ENCODE measurements at regions not wholly inside any gene's neighbourhood (a gene's known extent, or its start where the extent isn't known, plus 50 kb on each side); places are given as distances from the start of the nearest gene placed in this dataset.

DNA sequence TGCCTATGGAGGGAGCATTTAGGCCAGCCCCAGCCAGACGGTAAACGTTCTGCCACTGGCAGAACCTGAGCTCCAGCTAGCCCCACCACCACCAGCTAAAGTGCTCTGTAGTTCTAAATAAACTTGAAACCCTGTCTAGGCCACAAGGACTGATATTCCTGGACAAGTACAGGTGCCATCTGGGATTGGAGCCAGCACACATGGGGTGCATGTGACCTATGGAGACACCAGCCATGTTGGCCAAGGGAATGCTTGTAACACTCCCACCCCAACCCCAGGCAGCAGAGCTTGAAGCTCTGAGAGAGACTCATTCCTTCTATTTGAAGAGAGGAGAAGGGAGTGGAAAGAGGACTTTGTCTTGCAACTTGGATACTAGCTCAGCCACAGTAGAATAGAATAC lies 284.5 kb upstream of the DCBLD2 start:
- H3K36me3 ChIP-seq (ENCODE audit: control insufficient read depth in 2 of 2, extremely low read depth in 1 of 2, insufficient read depth in 1 of 2, low read length in 1 of 2): no peaks in the 10 kb centered on the region
- no peaks in the 10 kb centered on the region for H3K4me1 Mint-ChIP-seq
- H3K4me1 ChIP-seq (ENCODE audit: control insufficient read depth in 1 of 2, extremely low read depth in 1 of 2, insufficient read depth in 2 of 2, low read length in 2 of 2): no peaks in the 10 kb centered on the region
- 100% methylated on average over 1 of the region's 2 CpGs for WGBS (ENCODE audit: insufficient coverage)
- POLR2A ChIA-PET: no interaction called here
- no peak overlapping the region for H3K4me3 ChIP-seq (ENCODE audit: control insufficient read depth in 1 of 2, extremely low read depth in 1 of 2, low read length in 1 of 2)
- no peaks in the 10 kb centered on the region for H3K9me3 ChIP-seq
- H3K9me3 Mint-ChIP-seq: peaks cover 0 to 6% (median 0%) of the 10 kb centered on the region in 3 donors
- no peak for DNase-seq
- H3K27me3 Mint-ChIP-seq: peaks cover 0 to 4% of the 10 kb centered on the region in 2 donors
- no peak overlapping the region for H3K4me3 Mint-ChIP-seq
- CTCF ChIA-PET: interaction anchor here in 1 of 2 donors (0.5 to 0.7 kb wide), 2 partner anchors 23 to 145 kb away, joined by 3 to 4 read pairs; no protein-coding TSS in a partner anchor
- H3K36me3 Mint-ChIP-seq: no peaks in the 10 kb centered on the region
- H3K27ac Mint-ChIP-seq: no peak overlapping the region
- no peaks in the 10 kb centered on the region for H3K27me3 ChIP-seq (replicated peaks in 1 of 2; ENCODE audit: control insufficient read depth in 2 of 2, extremely low read depth in 1 of 2, insufficient read depth in 2 of 2, low read length in 1 of 2)
- no peak overlapping the region for H3K27ac ChIP-seq (ENCODE audit: low read length)
- no peak for ATAC-seq (replicated peaks in 1 of 4)

DNA sequence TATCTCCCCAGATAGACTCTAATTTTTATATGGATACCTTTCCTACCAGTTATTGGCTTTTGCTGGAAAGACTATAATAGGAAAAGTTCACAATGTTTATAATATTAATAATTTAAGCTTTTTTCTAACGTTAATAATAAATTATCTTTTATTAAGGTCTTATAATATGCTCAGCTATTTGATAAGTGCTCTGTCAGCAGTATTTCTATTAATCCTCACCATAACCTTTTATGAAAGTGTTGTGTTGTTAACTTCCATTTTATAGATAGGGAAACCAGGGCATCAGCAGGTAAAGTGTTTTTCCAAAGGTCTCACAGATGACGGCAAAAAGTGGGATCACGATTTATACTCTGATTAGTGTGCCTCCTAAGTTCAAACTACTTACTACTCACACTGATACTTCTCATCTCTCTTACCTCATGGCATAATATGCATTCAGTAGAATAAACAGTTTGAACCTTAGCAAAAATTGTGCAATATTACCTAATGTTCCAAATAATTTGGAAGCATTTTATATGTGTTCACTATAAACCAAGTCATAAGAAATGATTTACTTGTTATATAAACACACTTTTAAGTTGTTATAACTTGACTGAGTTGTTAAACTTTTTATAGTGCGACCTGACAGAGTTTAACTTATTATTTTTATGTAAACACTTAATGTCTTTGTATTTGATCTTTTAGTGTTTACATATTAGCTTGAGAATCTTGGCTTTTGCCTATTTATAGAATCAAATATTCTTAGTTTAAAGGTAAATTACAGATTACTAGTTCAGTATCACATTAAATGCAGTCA lies 274.9 kb upstream of the DCBLD2 start:
- no peak for ATAC-seq (replicated peaks in 1 of 4)
- Histone ChIP-seq H3K27ac (ENCODE audit: low read length) (no peak overlapping the region), H3K27me3 (replicated peaks in 1 of 2; ENCODE audit: control insufficient read depth in 2 of 2, extremely low read depth in 1 of 2, insufficient read depth in 2 of 2, low read length in 1 of 2) (no peaks in the 10 kb centered on the region), H3K9me3 (no peaks in the 10 kb centered on the region), H3K4me1 (ENCODE audit: control insufficient read depth in 1 of 2, extremely low read depth in 1 of 2, insufficient read depth in 2 of 2, low read length in 2 of 2) (no peaks in the 10 kb centered on the region), H3K36me3 (ENCODE audit: control insufficient read depth in 2 of 2, extremely low read depth in 1 of 2, insufficient read depth in 1 of 2, low read length in 1 of 2) (no peaks in the 10 kb centered on the region), H3K4me3 (ENCODE audit: control insufficient read depth in 1 of 2, extremely low read depth in 1 of 2, low read length in 1 of 2) (no peak overlapping the region)
- Mint-ChIP-seq H3K4me3 (no peak overlapping the region), H3K36me3 (no peaks in the 10 kb centered on the region), H3K4me1 (no peaks in the 10 kb centered on the region), H3K27me3 (peaks cover 0 to 3% of the 10 kb centered on the region in 2 donors), H3K9me3 (peaks cover 0 to 3% (median 0%) of the 10 kb centered on the region in 3 donors), H3K27ac (no peak overlapping the region)
- no peak for DNase-seq
- WGBS (ENCODE audit: insufficient coverage): no CpG with 5 or more reads among the region's 4 CpGs
- POLR2A ChIA-PET: no interaction called here
- CTCF ChIA-PET: no interaction called here

DNA sequence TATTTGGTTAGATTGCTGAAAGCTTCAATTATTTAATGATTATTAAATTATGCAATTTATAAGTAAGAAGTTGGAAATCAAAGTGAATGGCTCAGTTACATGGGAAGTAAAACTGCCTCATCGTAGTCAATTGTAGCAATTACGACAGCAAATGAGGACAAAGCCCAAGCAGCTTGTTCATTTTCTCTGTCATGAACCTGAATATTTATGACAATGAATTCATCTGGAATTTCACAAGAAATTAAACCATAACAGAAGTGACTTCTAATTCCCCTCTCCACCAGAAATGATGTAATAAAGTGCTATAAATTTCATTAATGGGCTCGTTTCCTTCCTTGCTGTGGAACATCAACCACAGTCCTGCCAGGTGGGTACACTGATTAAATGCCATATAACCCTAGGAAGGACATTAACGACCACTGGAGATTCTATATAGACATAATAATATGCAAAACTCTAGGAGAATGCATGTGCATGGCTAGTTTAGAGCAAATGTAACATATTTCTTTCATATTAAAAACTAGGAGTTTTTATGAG lies 273.8 kb upstream of the DCBLD2 start:
- H3K27me3 Mint-ChIP-seq: peaks cover 0 to 3% of the 10 kb centered on the region in 2 donors
- H3K27me3 ChIP-seq (replicated peaks in 1 of 2; ENCODE audit: control insufficient read depth in 2 of 2, extremely low read depth in 1 of 2, insufficient read depth in 2 of 2, low read length in 1 of 2): no peaks in the 10 kb centered on the region
- no peak for ATAC-seq (replicated peaks in 1 of 4)

DNA sequence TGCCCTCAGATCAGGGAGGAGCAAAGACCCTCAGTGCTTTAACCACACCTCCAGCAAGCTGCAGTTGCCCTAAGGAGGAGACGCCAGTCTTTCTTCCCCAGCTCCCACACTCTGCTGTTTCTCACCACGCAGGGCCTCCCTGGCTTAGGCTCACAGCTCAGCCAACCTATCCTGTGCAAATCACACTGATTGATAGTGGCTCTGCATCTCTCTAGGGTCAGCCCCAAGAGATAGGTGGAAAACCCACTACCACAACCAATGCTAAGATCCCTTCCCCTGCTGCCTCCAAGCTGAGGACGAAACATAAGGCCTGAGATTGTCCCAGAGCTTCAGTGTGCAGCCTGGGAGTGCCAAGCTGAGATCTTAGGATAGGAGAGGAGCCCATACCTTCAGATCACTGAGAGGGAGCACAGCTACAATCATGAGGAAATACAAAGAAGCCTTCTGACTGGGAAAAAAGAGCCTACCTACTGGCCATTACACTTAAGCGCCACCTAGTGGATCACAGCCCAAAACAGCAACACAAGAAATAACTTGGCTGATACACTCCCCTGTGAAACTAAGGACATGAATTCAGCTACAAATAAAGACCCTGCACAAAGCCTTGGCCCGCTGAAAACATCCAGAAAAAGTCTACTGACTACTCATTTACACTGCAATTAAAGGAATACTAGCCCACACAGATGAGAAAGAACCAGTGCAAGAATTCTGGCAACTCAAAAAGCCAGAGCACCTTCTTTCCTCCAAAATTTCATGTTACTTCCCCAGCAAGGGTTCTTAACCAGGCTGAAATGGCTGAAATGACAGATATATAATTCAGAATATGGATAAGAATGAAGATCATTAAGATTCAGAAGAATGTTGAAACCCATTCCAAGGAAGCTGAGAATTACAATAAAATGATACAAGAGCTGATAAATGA lies 271.5 kb upstream of the DCBLD2 start:
- no peaks in the 10 kb centered on the region for H3K4me1 ChIP-seq (ENCODE audit: control insufficient read depth in 1 of 2, extremely low read depth in 1 of 2, insufficient read depth in 2 of 2, low read length in 2 of 2)
- DNase-seq (peak in 2 of 35 experiments; percentile 3 to 39), ATAC-seq (replicated peaks in 1 of 4) (no peak)
- H3K4me1 Mint-ChIP-seq: no peaks in the 10 kb centered on the region
- H3K4me3 Mint-ChIP-seq: no peak overlapping the region
- no peak overlapping the region for H3K27ac Mint-ChIP-seq
- 53% methylated on average over 4 of the region's 5 CpGs for WGBS (ENCODE audit: insufficient coverage)
- no peaks in the 10 kb centered on the region for H3K27me3 ChIP-seq (replicated peaks in 1 of 2; ENCODE audit: control insufficient read depth in 2 of 2, extremely low read depth in 1 of 2, insufficient read depth in 2 of 2, low read length in 1 of 2)
- peaks cover 0 to 4% (median 1%) of the 10 kb centered on the region in 3 donors for H3K9me3 Mint-ChIP-seq
- H3K36me3 Mint-ChIP-seq: no peaks in the 10 kb centered on the region
- no peak overlapping the region for H3K4me3 ChIP-seq (ENCODE audit: control insufficient read depth in 1 of 2, extremely low read depth in 1 of 2, low read length in 1 of 2)
- H3K36me3 ChIP-seq (ENCODE audit: control insufficient read depth in 2 of 2, extremely low read depth in 1 of 2, insufficient read depth in 1 of 2, low read length in 1 of 2): no peaks in the 10 kb centered on the region
- ChIA-PET POLR2A (no interaction called here), CTCF (interaction anchor here (0.5 to 1.2 kb wide), 5 partner anchors 19 to 358 kb away, joined by 3 to 4 read pairs (median 4); no protein-coding TSS in a partner anchor)
- H3K9me3 ChIP-seq: no peaks in the 10 kb centered on the region
- peaks cover 0 to 3% of the 10 kb centered on the region in 2 donors for H3K27me3 Mint-ChIP-seq
- H3K27ac ChIP-seq (ENCODE audit: low read length): no peak overlapping the region

More for the DNA sequence above, 273.8 kb upstream of the DCBLD2 start:
- Histone ChIP-seq H3K27ac (ENCODE audit: low read length) (no peak overlapping the region), H3K9me3 (no peaks in the 10 kb centered on the region), H3K36me3 (ENCODE audit: control insufficient read depth in 2 of 2, extremely low read depth in 1 of 2, insufficient read depth in 1 of 2, low read length in 1 of 2) (no peaks in the 10 kb centered on the region), H3K4me3 (ENCODE audit: control insufficient read depth in 1 of 2, extremely low read depth in 1 of 2, low read length in 1 of 2) (no peak overlapping the region), H3K4me1 (ENCODE audit: control insufficient read depth in 1 of 2, extremely low read depth in 1 of 2, insufficient read depth in 2 of 2, low read length in 2 of 2) (no peaks in the 10 kb centered on the region)
- H3K4me3 Mint-ChIP-seq: no peak overlapping the region
- WGBS (ENCODE audit: insufficient coverage): no CpG with 5 or more reads among the region's 4 CpGs
- ChIA-PET CTCF (no interaction called here), POLR2A (no interaction called here)
- no peaks in the 10 kb centered on the region for H3K4me1 Mint-ChIP-seq
- peaks cover 0 to 3% (median 0%) of the 10 kb centered on the region in 3 donors for H3K9me3 Mint-ChIP-seq
- DNase-seq: no peak
- H3K27ac Mint-ChIP-seq: no peak overlapping the region
- no peaks in the 10 kb centered on the region for H3K36me3 Mint-ChIP-seq

DNA sequence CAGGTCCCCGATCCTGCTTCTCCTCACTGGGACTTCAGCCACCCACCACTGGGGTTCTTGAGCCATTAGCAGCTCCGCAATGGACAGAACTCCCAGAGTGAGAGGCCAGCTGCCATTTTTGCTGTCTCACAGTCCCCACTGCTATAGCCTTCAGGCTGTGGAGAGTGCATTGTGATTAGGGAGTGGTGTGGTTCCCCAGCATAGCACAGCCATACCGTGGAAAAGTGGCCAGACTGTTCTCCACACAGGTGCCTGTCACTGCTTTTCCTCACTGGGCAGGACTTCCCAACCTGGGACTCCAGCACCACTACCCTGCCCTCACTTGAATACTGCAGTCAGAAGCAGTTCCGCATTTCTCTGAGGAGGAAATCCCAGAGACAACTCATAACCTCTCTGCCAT lies 270.3 kb upstream of the DCBLD2 start:
- Histone ChIP-seq H3K4me1 (ENCODE audit: control insufficient read depth in 1 of 2, extremely low read depth in 1 of 2, insufficient read depth in 2 of 2, low read length in 2 of 2) (no peaks in the 10 kb centered on the region), H3K4me3 (ENCODE audit: control insufficient read depth in 1 of 2, extremely low read depth in 1 of 2, low read length in 1 of 2) (no peak overlapping the region), H3K36me3 (ENCODE audit: control insufficient read depth in 2 of 2, extremely low read depth in 1 of 2, insufficient read depth in 1 of 2, low read length in 1 of 2) (no peaks in the 10 kb centered on the region), H3K27me3 (replicated peaks in 1 of 2; ENCODE audit: control insufficient read depth in 2 of 2, extremely low read depth in 1 of 2, insufficient read depth in 2 of 2, low read length in 1 of 2) (no peaks in the 10 kb centered on the region), H3K27ac (ENCODE audit: low read length) (no peak overlapping the region), H3K9me3 (no peaks in the 10 kb centered on the region)
- DNase-seq: no peak
- ChIA-PET POLR2A (no interaction called here), CTCF (no interaction called here)
- 20% methylated on average over 2 of the region's 4 CpGs for WGBS (ENCODE audit: insufficient coverage)
- Mint-ChIP-seq H3K27ac (no peak overlapping the region), H3K27me3 (peaks cover 0 to 3% of the 10 kb centered on the region in 2 donors), H3K4me3 (no peak overlapping the region), H3K36me3 (no peaks in the 10 kb centered on the region), H3K4me1 (no peaks in the 10 kb centered on the region), H3K9me3 (peaks cover 0 to 4% (median 0%) of the 10 kb centered on the region in 3 donors)
- no peak for ATAC-seq (replicated peaks in 1 of 4)

DNA sequence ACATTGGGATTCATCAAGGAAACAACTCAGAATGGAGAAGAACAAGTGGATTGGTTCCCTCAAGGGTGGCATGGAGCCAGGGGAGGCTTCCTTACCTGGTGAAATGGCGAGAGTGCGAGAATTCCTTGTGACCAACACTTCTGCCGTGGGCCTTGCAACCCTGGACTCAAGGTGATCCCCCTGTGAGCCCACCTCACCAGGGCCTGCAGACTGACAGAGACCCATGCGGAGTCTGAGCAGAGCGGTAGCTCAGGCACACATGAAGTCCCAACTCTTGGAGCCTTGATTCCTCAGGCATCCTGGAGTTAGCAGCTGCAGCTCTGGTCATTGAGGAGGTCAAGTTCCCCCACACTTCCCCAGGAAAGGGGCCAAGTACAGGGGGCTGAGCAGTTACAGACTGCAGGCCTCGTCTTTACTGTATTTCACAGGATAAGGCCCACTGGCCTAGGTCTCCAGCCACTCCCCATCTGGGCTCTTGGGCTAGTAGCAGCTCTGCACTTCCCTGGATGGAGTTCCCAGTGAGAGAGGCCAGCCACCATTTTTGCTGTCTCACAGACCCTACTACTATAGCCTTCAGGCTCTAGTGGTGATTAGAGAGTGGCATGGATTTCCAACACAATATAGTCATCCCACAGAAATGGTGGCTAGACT lies 269.5 kb upstream of the DCBLD2 start:
- H3K4me3 ChIP-seq (ENCODE audit: control insufficient read depth in 1 of 2, extremely low read depth in 1 of 2, low read length in 1 of 2): no peak overlapping the region
- ATAC-seq (replicated peaks in 1 of 4) (peak in 1 of 4 experiments; percentile 38), DNase-seq (no peak)
- Mint-ChIP-seq H3K27ac (no peak overlapping the region), H3K36me3 (no peaks in the 10 kb centered on the region), H3K27me3 (peaks cover 0 to 3% of the 10 kb centered on the region in 2 donors), H3K9me3 (peaks cover 0 to 4% (median 0%) of the 10 kb centered on the region in 3 donors), H3K4me3 (no peak overlapping the region), H3K4me1 (no peaks in the 10 kb centered on the region)
- WGBS (ENCODE audit: insufficient coverage): 86% methylated on average over 6 of the region's 6 CpGs
- H3K27ac ChIP-seq (ENCODE audit: low read length): no peak overlapping the region
- H3K36me3 ChIP-seq (ENCODE audit: control insufficient read depth in 2 of 2, extremely low read depth in 1 of 2, insufficient read depth in 1 of 2, low read length in 1 of 2): no peaks in the 10 kb centered on the region
- H3K9me3 ChIP-seq: no peaks in the 10 kb centered on the region
- ChIA-PET POLR2A (no interaction called here), CTCF (no interaction called here)
- H3K4me1 ChIP-seq (ENCODE audit: control insufficient read depth in 1 of 2, extremely low read depth in 1 of 2, insufficient read depth in 2 of 2, low read length in 2 of 2): no peaks in the 10 kb centered on the region
- no peaks in the 10 kb centered on the region for H3K27me3 ChIP-seq (replicated peaks in 1 of 2; ENCODE audit: control insufficient read depth in 2 of 2, extremely low read depth in 1 of 2, insufficient read depth in 2 of 2, low read length in 1 of 2)
